Panc1 (cell line): ENCODE measurements at regions not wholly inside any gene's neighbourhood (a gene's known extent, or its start where the extent isn't known, plus 50 kb on each side); places are given as distances from the start of the nearest gene placed in this dataset.

Experiments
- ATAC-seq: fragments of 200-7000 bp; cut with Tn5 transposase; 2 replicates; pipeline ENCODE4 v1.9.1; 2020; ENCODE audit warnings: mild to moderate bottlenecking, moderate library complexity
- BruUV-seq: library from RNA; stranded (reverse); fragments of 400-500 nt; replicated peaks from 2 replicates; lab custom pipeline; 2021; lab: Mats Ljungman, UMichigan
- CTCF ChIA-PET: fragments of 300-600 bp; sonication (Branson Sonifier 250); formaldehyde crosslinking; loops from one replicate; lab custom pipeline; 2022; ENCODE audit warnings: antibody characterized with exemption; lab: Charles Lee
- POLR2A ChIA-PET: fragments of 300-600 bp; sonication (Branson Sonifier 250); formaldehyde crosslinking; loops from one replicate; lab custom pipeline; 2022; ENCODE audit warnings: antibody characterized with exemption; lab: Charles Lee
- DNase-seq: peaks from one replicate; pipeline ENCODE4 v3.0.0-alpha.2; 2010; ENCODE audit warnings: low read depth, low spot score
- H3K27ac ChIP-seq: 2 replicates; pipeline ENCODE4 v1.5.1; 2011; ENCODE audit warnings: mild to moderate bottlenecking, low read length, inconsistent platforms
- H3K27me3 ChIP-seq: fragments of 200-500 bp; sonication (Bioruptor generic); 2 replicates; pipeline ENCODE4 v1.6.0; 2014; ENCODE audit warnings: low read length, inconsistent platforms; ENCODE audit not compliant: control insufficient read depth, insufficient read depth
- H3K36me3 ChIP-seq: fragments of 200-500 bp; sonication (Bioruptor generic); 2 replicates; pipeline ENCODE4 v1.5.1; 2014; ENCODE audit warnings: inconsistent platforms, mild to moderate bottlenecking, low read length, moderate library complexity; ENCODE audit not compliant: control insufficient read depth, insufficient read depth
- H3K4me1 ChIP-seq: 2 replicates; pipeline ENCODE4 v1.5.1; 2011; ENCODE audit warnings: inconsistent platforms, mild to moderate bottlenecking, low read length, moderate library complexity; ENCODE audit not compliant: control insufficient read depth, insufficient read depth
- H3K4me3 ChIP-seq, 2 experiments: 2 replicates each; pipeline ENCODE4 v1.5.1; 2011 to 2012; ENCODE audit warnings: low read depth in 2 of 2, low read length in 2 of 2, mild to moderate bottlenecking in 2 of 2, inconsistent platforms in 1 of 2, moderate library complexity in 1 of 2
- H3K9me3 ChIP-seq: fragments of 200-500 bp; sonication (Bioruptor generic); 2 replicates; pipeline ENCODE4 v1.5.1; 2014; ENCODE audit warnings: low read depth, mild to moderate bottlenecking, inconsistent platforms, low read length, moderate library complexity; ENCODE audit not compliant: control insufficient read depth, insufficient read depth
- CTCF ChIP-seq: fragments of 450-650 bp; IDR thresholded peaks from 2 replicates; pipeline ENCODE4 v1.5.1; 2017; ENCODE audit warnings: mild to moderate bottlenecking
- POLR2AphosphoS5 ChIP-seq: IDR thresholded peaks from 2 replicates; pipeline ENCODE4 v1.6.1; 2012; ENCODE audit warnings: mild to moderate bottlenecking, low read depth, low read length, moderate library complexity
- REST ChIP-seq, 2 experiments: IDR thresholded peaks; 2 replicates each; pipeline ENCODE4 v1.6.1; 2011 to 2012; ENCODE audit warnings: low read depth in 2 of 2, control low read depth in 1 of 2, low read length in 1 of 2, mild to moderate bottlenecking in 1 of 2, moderate library complexity in 1 of 2; ENCODE audit not compliant: insufficient read depth in 1 of 2
- SIN3A ChIP-seq: IDR thresholded peaks from 2 replicates; pipeline ENCODE4 v1.6.1; 2012; ENCODE audit warnings: low read depth, mild to moderate bottlenecking, low read length, moderate library complexity, borderline replicate concordance; ENCODE audit not compliant: insufficient read depth
- TCF7L2 ChIP-seq: IDR thresholded peaks from 2 replicates; pipeline ENCODE4 v1.6.1; 2011; ENCODE audit warnings: mild to moderate bottlenecking, low read depth, low read length, inconsistent platforms
- in situ Hi-C: cut with HindIII; loops from 2 replicates; pipeline ENCODE4 v1.10.0; 2016; ENCODE audit warnings: low sequenced_read_pairs, low pct_unique_long_range_greater_than_20kb
- intact Hi-C: fragments of 100-400 bp; cut with micrococcal nuclease; formaldehyde crosslinking; loops from one replicate; pipeline ENCODE4 v1.10.0; 2022; ENCODE audit not compliant: unreplicated experiment

- Histone ChIP-seq H3K9me3 (no peaks in the 10 kb centered on the region), H3K36me3 (no peaks in the 10 kb centered on the region), H3K27me3 (no peaks in the 10 kb centered on the region), H3K4me3 (no peak overlapping the region), H3K4me1 (peaks cover 4% of the 10 kb centered on the region; the same call in 1 of the 2 replicates), H3K27ac (no peak overlapping the region)
- TF ChIP-seq REST (IDR thresholded peaks at IDR 0.05; ENCODE audit: insufficient read depth in 1 of 2, low read depth in 2 of 2, low read length in 1 of 2) (no peak), TCF7L2 (no peak), POLR2AphosphoS5 (no peak), SIN3A (no peak), CTCF (no peak)
- DNase-seq (no peak), ATAC-seq (no peak)
- intact Hi-C loops (no loop called here), in situ Hi-C loops (no loop called here)
- POLR2A ChIA-PET, result no interaction called here
- CTCF ChIA-PET, result interaction anchor here (0.6 kb wide), 1 partner anchor 1413 kb away, joined by 5 read pairs; no protein-coding TSS in a partner anchor
- no TSS peak for BruUV-seq
Observed at GRCh38 chr20:19936466-19937200, 80.5 kb upstream of the NAA20 start.

GRCh38 chr20:19937218-19937617 lies 79.9 kb upstream of the NAA20 start:
- in situ Hi-C loops, result no loop called here

More at GRCh38 chr20:19937218-19937617, 79.9 kb upstream of the NAA20 start:
- Histone ChIP-seq H3K4me3 (no peak overlapping the region), H3K36me3 (no peaks in the 10 kb centered on the region), H3K9me3 (no peaks in the 10 kb centered on the region), H3K27me3 (no peaks in the 10 kb centered on the region), H3K27ac (no peak overlapping the region), H3K4me1 (peaks cover 4% of the 10 kb centered on the region; the same call in 1 of the 2 replicates)
- ATAC-seq, result 0 out of 2 replicates have a peak, but pooled peaks have one; percentile 30
- intact Hi-C loops, result no loop called here
- no TSS peak for BruUV-seq
- no peak for DNase-seq
- ChIA-PET CTCF (interaction anchor here (0.6 kb wide), 1 partner anchor 1414 kb away, joined by 5 read pairs; no protein-coding TSS in a partner anchor), POLR2A (no interaction called here)
- TF ChIP-seq REST (IDR thresholded peaks at IDR 0.05; ENCODE audit: insufficient read depth in 1 of 2, low read depth in 2 of 2, low read length in 1 of 2) (no peak), CTCF (no peak), POLR2AphosphoS5 (no peak), SIN3A (no peak), TCF7L2 (no peak)
